Left lung (tissue), 4 donors: ENCODE measurements at regions not wholly inside any gene's neighbourhood (a gene's known extent, or its start where the extent isn't known, plus 50 kb on each side); places are given as distances from the start of the nearest gene placed in this dataset.

Experiments used
- ATAC-seq: fragments of 200-7000 bp; cut with Tn5 transposase; one replicate; pipeline ENCODE4 v1.9.1; 2020; ENCODE audit warnings: moderate library complexity
- DNase-seq, 4 donors: peaks; one replicate each; pipeline ENCODE4 v3.0.0-alpha.2; 2013 to 2020
- H3K27ac ChIP-seq, 2 donors: fragments of 200-600 bp; sonication (generic) in 1 of 2; one replicate each; pipeline versions ENCODE4 v1.5.0 to v1.8.0; 2020 to 2021
- H3K27me3 ChIP-seq, 2 donors: fragments of 200-600 bp; sonication (generic) in 1 of 2; one replicate each; pipeline versions ENCODE4 v1.5.0 to v1.8.0; 2020 to 2021
- H3K36me3 ChIP-seq, 2 donors: fragments of 200-600 bp; sonication (generic) in 1 of 2; one replicate each; pipeline versions ENCODE4 v1.5.0 to v1.8.0; 2020 to 2021
- H3K4me1 ChIP-seq, 2 donors: fragments of 200-600 bp; one replicate each; pipeline ENCODE4 v1.8.0; 2021
- H3K4me3 ChIP-seq, 2 donors: fragments of 200-600 bp; sonication (generic) in 1 of 2; one replicate each; pipeline versions ENCODE4 v1.5.0 to v1.8.0; 2020 to 2021; ENCODE audit warnings: mild to moderate bottlenecking in 1 of 2
- H3K9me3 ChIP-seq, 2 donors: fragments of 200-600 bp; sonication (generic) in 1 of 2; one replicate each; pipeline versions ENCODE4 v1.5.0 to v1.8.0; 2020 to 2021
- CTCF ChIP-seq, 2 donors: fragments of 200-600 bp; sonication (generic) in 1 of 2; IDR thresholded peaks; one replicate each; pipeline versions ENCODE4 v1.5.0 to v1.8.0; 2021; ENCODE audit warnings: antibody characterized with exemption in 2 of 2
- intact Hi-C, 2 donors: fragments of 100-400 bp; cut with DNase I; formaldehyde crosslinking; loops; one replicate each; pipeline versions ENCODE4 v1.11.2 to v1.14.2; 2022
- donor health status: DM: no; HTN: yes; CAD: no.
- donor health status: DM: no; HTN: no; CAD: no.

GRCh38 chr3:90007778-90008499 is 900.5 kb downstream of the EPHA3 start:
- Histone ChIP-seq H3K27ac (no peak overlapping the region), H3K4me1 (peaks cover 6 to 10% of the 10 kb centered on the region in 2 donors), H3K36me3 (no peaks in the 10 kb centered on the region), H3K4me3 (no peak overlapping the region), H3K9me3 (peaks cover 0 to under 1% of the 10 kb centered on the region in 2 donors), H3K27me3 (no peaks in the 10 kb centered on the region)
- no peak for TF ChIP-seq CTCF (IDR thresholded peaks at IDR 0.05)
- DNase-seq (peak in 2 of 4 donors; percentile 83 to 88), ATAC-seq (no peak)
- intact Hi-C loops = no loop called here

GRCh38 chr3:90010341-90010740 is 902.9 kb downstream of the EPHA3 start:
- peaks cover 0 to 1% of the 10 kb centered on the region in 2 donors for H3K9me3 ChIP-seq
- ATAC-seq (peak; percentile 77), DNase-seq (no peak)
- no peaks in the 10 kb centered on the region for H3K36me3 ChIP-seq
- H3K27ac ChIP-seq = no peak overlapping the region
- TF ChIP-seq CTCF (IDR thresholded peaks at IDR 0.05) = no peak
- H3K27me3 ChIP-seq = no peaks in the 10 kb centered on the region
- H3K4me3 ChIP-seq = no peak overlapping the region
- intact Hi-C loops = no loop called here
- peaks cover 6 to 10% of the 10 kb centered on the region in 2 donors for H3K4me1 ChIP-seq

DNA sequence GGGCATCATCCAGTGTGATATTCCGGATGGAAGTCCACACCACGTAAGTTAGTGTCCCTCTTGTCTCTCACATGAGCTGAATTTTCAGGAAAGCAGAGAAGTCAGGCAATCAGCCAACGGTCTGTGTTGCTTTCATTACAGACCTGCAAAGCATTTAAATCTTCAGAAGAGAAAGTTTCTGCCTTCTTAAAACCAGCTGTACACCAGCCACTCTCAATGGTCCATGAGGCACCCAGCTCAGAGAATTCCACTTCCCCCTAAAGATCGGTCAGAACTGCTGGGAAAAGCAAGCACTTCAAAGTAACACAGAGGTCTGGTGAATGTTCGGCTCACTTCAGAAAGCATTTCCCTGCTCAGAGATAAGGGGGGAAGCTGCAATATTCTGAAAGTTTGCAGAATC is 903.7 kb downstream of the EPHA3 start:
- Histone ChIP-seq H3K27ac (no peak overlapping the region), H3K36me3 (no peaks in the 10 kb centered on the region), H3K9me3 (peaks cover 0 to 1% of the 10 kb centered on the region in 2 donors), H3K4me1 (peaks cover 6 to 10% of the 10 kb centered on the region in 2 donors), H3K4me3 (no peak overlapping the region), H3K27me3 (no peaks in the 10 kb centered on the region)
- TF ChIP-seq CTCF (IDR thresholded peaks at IDR 0.05) = no peak
- intact Hi-C loops = no loop called here
- peak in 1 of 4 donors; percentile 37 for DNase-seq
- ATAC-seq = peak; percentile 68

GRCh38 chr3:90011596-90011995 is 904.2 kb downstream of the EPHA3 start:
- intact Hi-C loops = no loop called here
- H3K4me1 ChIP-seq = peaks cover 6 to 10% of the 10 kb centered on the region in 2 donors
- no peak for DNase-seq
- H3K27ac ChIP-seq = no peak overlapping the region
- TF ChIP-seq CTCF (IDR thresholded peaks at IDR 0.05) = no peak
- peaks cover 0 to 1% of the 10 kb centered on the region in 2 donors for H3K9me3 ChIP-seq
- no peak overlapping the region for H3K4me3 ChIP-seq
- no peaks in the 10 kb centered on the region for H3K36me3 ChIP-seq
- ATAC-seq = no peak
- no peaks in the 10 kb centered on the region for H3K27me3 ChIP-seq

- TF ChIP-seq CTCF (IDR thresholded peaks at IDR 0.05) = no peak
- H3K36me3 ChIP-seq = no peaks in the 10 kb centered on the region
- intact Hi-C loops = no loop called here
These were observed 904.6 kb downstream of the EPHA3 start for GRCh38 chr3:90011996-90012395.

More at GRCh38 chr3:90011996-90012395, 904.6 kb downstream of the EPHA3 start:
- Histone ChIP-seq H3K27ac (no peak overlapping the region), H3K27me3 (no peaks in the 10 kb centered on the region), H3K9me3 (peaks cover 0 to 1% of the 10 kb centered on the region in 2 donors), H3K4me1 (peaks cover 6 to 10% of the 10 kb centered on the region in 2 donors), H3K4me3 (no peak overlapping the region)
- no peak for ATAC-seq
- DNase-seq = no peak
